Nephron progenitor cell (in vitro differentiated cells): ENCODE measurements at regions not wholly inside any gene's neighbourhood (a gene's known extent, or its start where the extent isn't known, plus 50 kb on each side); places are given as distances from the start of the nearest gene placed in this dataset.

Experiments
- DNase-seq: peaks from one replicate; pipeline ENCODE4 v3.0.0; 2021
- H3K27ac Mint-ChIP-seq: 2 replicates; pipeline ENCODE4 v1.8.0; 2021; ENCODE audit warnings: mild to moderate bottlenecking, moderate library complexity, mixed read lengths
- H3K27me3 Mint-ChIP-seq: 2 replicates; pipeline ENCODE4 v1.8.0; 2021; ENCODE audit warnings: mild to moderate bottlenecking, low read depth, mixed read lengths; ENCODE audit not compliant: poor library complexity
- H3K36me3 Mint-ChIP-seq: 2 replicates; pipeline ENCODE4 v1.8.0; 2021; ENCODE audit warnings: low read depth, mixed read lengths
- H3K4me1 Mint-ChIP-seq: 2 replicates; pipeline ENCODE4 v1.8.0; 2021; ENCODE audit warnings: mixed read lengths
- H3K4me3 Mint-ChIP-seq: 2 replicates; pipeline ENCODE4 v1.8.0; 2021; ENCODE audit warnings: mild to moderate bottlenecking, moderate library complexity, mixed read lengths
- H3K9me3 Mint-ChIP-seq: 2 replicates; pipeline ENCODE4 v1.8.0; 2021; ENCODE audit warnings: mild to moderate bottlenecking, moderate library complexity, mixed read lengths
- TF ChIP-seq, protein P1 (sequence below): fragments of 200-600 bp; sonication (generic); IDR thresholded peaks from 2 replicates; pipeline ENCODE4 v1.5.0; 2021; ENCODE audit warnings: antibody characterized with exemption

DNA sequence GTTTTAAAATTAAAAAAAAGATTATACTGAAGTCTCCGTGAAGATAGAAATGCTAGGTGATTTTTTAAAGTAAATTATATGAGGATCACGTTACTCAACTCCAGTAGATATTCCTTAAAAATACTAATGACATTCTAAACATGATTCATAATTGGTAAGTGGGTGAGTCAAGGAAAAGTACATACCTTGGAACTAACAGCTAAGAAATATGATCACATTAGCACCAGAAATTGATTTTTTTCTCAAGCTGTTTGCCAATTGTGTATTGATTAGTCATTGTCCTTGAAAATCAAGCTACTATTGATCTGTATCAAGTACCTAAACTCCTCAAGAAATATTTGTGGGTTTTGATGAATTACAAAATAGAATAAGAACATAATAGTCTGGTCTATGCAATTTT, 362.6 kb upstream of the PPP1R2C start:
- Mint-ChIP-seq H3K27me3 (peaks cover 4% of the 10 kb centered on the region), H3K4me3 (no peak overlapping the region), H3K36me3 (no peaks in the 10 kb centered on the region), H3K4me1 (no peaks in the 10 kb centered on the region), H3K9me3 (no peaks in the 10 kb centered on the region), H3K27ac (no peak overlapping the region)
- no peak for DNase-seq
- TF ChIP-seq, protein P1, sequence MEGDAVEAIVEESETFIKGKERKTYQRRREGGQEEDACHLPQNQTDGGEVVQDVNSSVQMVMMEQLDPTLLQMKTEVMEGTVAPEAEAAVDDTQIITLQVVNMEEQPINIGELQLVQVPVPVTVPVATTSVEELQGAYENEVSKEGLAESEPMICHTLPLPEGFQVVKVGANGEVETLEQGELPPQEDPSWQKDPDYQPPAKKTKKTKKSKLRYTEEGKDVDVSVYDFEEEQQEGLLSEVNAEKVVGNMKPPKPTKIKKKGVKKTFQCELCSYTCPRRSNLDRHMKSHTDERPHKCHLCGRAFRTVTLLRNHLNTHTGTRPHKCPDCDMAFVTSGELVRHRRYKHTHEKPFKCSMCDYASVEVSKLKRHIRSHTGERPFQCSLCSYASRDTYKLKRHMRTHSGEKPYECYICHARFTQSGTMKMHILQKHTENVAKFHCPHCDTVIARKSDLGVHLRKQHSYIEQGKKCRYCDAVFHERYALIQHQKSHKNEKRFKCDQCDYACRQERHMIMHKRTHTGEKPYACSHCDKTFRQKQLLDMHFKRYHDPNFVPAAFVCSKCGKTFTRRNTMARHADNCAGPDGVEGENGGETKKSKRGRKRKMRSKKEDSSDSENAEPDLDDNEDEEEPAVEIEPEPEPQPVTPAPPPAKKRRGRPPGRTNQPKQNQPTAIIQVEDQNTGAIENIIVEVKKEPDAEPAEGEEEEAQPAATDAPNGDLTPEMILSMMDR: no peak

DNA sequence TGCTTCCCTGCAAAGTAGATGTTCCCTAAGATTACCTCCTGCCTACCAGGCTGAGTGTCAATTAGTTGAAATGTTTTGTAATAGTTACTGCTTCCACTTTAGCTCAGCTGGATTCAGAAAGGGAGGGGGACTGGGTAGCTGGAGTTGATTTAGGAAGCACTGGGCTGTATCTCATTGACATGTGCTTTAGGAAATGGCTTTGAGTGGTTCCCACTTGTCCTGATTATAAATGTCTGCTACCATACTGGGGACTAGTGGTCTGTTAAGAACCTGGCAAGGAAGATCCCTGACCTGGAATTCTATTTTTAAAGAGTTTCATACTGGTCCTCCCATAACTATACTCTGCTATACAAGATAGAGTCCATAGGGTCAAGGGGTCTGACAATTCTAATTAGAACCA, 363.9 kb upstream of the PPP1R2C start:
- DNase-seq: no peak
- no peak overlapping the region for H3K27ac Mint-ChIP-seq
- no peaks in the 10 kb centered on the region for H3K9me3 Mint-ChIP-seq
- no peaks in the 10 kb centered on the region for H3K36me3 Mint-ChIP-seq
- H3K4me1 Mint-ChIP-seq: no peaks in the 10 kb centered on the region
- no peaks in the 10 kb centered on the region for H3K27me3 Mint-ChIP-seq
- H3K4me3 Mint-ChIP-seq: no peak overlapping the region
- TF ChIP-seq, protein P1: no peak

DNA sequence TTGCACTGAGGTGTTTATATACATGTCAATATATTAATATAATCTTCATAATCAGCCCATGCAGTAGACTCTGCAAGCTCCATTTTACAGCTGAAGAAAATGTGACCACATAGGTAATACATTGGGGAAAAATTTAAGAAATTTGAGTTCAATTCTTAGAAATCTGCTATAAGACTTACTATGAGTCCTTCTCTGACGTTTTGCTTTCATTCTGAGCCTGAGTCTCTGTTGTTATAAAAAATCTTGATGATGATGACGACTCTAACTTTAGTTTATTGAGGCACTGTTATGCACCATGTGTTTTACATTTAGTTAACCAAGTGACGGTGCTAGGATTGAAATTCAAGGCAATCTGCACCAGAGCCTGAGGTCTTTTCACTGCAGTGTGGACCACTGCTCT, 370.3 kb upstream of the PPP1R2C start:
- TF ChIP-seq, protein P1: no peak
- Mint-ChIP-seq H3K9me3 (peaks cover 5% of the 10 kb centered on the region), H3K36me3 (no peaks in the 10 kb centered on the region), H3K27ac (no peak overlapping the region), H3K4me1 (no peaks in the 10 kb centered on the region), H3K27me3 (no peaks in the 10 kb centered on the region), H3K4me3 (no peak overlapping the region)
- DNase-seq: no peak

DNA sequence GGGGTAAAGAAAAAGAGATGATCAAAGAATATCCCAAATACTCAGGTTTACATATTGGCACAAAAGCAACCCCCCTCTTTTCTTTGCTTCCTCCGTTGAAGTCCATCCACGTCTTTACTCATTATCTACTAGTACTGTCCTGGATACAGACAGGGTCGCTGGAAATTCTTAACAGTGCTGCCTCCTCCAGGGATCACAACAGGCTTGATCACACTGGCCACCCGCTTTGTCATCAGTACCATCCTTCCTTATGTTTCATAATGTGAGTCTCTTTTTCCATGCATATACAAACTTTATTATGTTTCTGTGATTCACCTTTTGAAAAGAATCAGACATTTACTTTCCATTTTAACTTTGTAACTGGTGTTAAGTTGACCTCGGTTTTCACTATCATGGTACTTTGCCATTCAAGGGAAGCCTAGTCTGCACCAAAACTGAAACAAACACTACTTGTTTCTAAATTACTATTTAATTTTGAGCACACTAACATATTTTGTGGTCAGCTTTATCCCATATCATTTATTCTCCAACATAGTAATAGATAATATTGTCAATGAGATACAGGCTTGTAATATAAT, 387.5 kb upstream of the PPP1R2C start:
- Mint-ChIP-seq H3K27me3 (no peaks in the 10 kb centered on the region), H3K36me3 (no peaks in the 10 kb centered on the region), H3K27ac (no peak overlapping the region), H3K9me3 (peaks cover 13% of the 10 kb centered on the region), H3K4me1 (no peaks in the 10 kb centered on the region), H3K4me3 (no peak overlapping the region)
- TF ChIP-seq, protein P1: no peak
- DNase-seq: no peak

DNA sequence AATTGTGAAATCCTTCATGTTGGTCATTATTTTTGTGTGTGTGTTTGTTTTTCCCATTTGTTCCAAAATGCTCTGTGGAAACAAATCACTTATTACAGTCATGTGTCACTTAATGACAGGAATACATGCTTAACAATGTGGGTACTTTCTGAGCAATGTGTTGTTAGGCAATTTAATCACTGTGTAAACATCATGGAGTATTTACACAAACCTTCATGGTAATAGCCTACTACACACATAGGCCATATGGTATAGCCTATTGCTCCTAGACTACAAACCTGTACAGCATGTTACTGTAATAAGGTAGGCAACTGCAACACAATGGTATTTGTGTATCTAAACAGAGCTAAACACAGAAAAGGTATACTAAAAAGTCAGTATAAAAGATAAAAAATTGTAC, 388.9 kb upstream of the PPP1R2C start:
- Mint-ChIP-seq H3K27ac (no peak overlapping the region), H3K4me1 (no peaks in the 10 kb centered on the region), H3K9me3 (peaks cover 5% of the 10 kb centered on the region), H3K27me3 (no peaks in the 10 kb centered on the region), H3K36me3 (no peaks in the 10 kb centered on the region), H3K4me3 (no peak overlapping the region)
- DNase-seq: no peak
- TF ChIP-seq, protein P1: no peak

DNA sequence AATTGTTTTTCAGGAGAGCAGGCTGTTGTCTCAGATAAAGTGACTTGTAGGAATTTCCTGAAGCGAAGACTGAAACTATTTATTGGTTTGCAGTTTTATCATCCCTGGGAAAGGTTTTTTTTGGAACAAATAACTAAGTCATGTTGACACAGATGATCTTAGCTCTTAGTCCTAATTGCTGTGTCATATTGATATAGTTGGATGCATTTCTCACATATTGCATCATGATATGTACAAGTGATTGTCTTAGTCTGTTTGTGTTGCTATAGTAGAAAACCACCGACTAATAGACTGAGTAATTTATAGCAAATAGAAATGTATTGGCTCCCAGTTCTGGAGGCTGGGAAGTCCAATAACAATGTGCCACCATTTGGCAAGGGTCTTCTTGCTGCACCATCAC, 397.5 kb upstream of the PPP1R2C start:
- H3K9me3 Mint-ChIP-seq: peaks cover 38% of the 10 kb centered on the region
- H3K4me1 Mint-ChIP-seq: no peaks in the 10 kb centered on the region
- H3K36me3 Mint-ChIP-seq: peaks cover 11% of the 10 kb centered on the region
- H3K27me3 Mint-ChIP-seq: no peaks in the 10 kb centered on the region
- TF ChIP-seq, protein P1: no peak
- H3K4me3 Mint-ChIP-seq: no peak overlapping the region
- no peak overlapping the region for H3K27ac Mint-ChIP-seq
- no peak for DNase-seq
